ENCODE measurements at regions not wholly inside any gene's neighbourhood (a gene's known extent, or its start where the extent isn't known, plus 50 kb on each side); places are given as distances from the start of the nearest gene placed in this dataset.

DNA sequence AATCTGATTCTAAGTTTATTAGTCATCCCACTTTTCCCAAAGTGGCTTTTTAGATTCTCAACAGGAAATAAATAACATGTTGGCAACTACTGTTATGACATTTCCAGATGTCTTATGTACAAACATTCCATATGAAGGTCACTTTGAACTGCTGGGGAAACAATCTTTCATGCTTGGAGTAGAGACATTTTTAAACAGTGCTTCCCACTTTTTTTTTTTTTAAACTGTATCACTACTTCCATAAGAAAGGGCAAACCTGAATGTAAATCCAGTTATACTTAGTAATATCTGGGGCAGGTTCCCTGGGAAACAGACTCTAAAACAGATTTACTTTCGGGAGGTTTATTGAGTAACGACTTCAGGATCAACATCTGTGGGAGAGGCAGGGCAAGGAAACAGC lies 473.8 kb downstream of the TAFA4 start:
- DNase-seq, result no peak

DNA sequence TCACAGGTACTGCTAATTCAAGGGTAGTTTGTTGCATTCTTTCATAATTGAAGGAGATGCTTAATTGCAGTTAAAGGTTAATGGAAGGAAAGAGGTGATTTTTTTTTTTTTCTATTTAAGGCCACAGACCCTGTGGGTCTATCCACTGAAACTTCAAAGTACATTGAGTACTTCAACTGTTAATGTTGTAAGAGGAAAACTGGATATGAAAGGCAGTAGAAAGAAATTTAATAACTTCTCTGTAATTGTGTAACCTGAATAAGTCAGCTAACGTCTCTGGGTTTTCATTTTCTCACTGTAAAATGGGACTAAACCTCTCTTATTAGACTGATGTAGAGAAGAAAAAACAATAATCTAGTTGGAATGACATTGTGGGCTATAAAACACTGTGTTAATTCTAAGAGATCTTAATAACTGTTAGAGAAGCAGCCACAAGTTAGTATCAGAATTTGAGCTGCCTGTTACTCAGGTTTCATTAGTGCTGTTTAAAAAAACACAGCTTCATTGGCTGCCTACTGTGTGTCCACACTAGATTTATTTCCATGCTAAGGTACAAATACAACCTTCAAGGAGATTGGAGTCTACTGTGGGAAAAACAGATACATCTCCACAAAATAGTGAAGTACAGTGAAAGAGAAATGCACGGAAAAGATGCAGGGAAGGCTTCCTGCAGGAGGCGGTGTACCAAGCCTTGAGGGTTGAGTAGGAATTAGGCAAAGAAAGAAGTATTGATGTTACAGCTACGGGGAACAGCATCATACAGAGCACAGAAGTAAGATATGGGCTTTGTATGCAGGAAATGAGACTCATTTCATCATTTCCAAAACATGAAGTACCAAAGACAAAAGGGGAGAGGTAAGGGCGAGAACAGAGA lies 483.6 kb downstream of the TAFA4 start:
- DNase-seq, result no peak

GRCh38 chr3:68447885-68448284 lies 484.5 kb downstream of the TAFA4 start:
- no peak for DNase-seq

- DNase-seq, result no peak
Observed at GRCh38 chr3:68441054-68441453, 491.3 kb downstream of the TAFA4 start.

GRCh38 chr3:68436619-68437401 lies 495.5 kb downstream of the TAFA4 start:
- DNase-seq, result no peak

DNA sequence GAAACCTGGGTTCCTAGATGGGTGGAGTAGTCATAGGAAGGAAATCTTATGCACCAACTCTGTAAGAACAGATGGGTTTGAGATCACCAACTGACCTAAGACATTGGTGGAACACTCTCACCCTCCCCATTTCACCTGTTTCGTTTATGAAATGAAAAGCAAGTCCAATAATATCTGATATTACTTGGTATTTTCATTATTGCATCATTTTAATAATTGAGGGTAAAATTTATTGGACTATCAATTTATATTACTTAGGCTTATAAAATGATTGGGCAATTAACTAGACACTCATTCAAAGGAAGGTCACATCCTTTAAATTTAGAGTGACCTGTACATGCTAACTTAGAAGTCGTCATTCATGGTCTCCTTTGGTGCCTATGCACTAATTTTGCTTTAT lies 503.9 kb downstream of the TAFA4 start:
- no peak for DNase-seq

DNA sequence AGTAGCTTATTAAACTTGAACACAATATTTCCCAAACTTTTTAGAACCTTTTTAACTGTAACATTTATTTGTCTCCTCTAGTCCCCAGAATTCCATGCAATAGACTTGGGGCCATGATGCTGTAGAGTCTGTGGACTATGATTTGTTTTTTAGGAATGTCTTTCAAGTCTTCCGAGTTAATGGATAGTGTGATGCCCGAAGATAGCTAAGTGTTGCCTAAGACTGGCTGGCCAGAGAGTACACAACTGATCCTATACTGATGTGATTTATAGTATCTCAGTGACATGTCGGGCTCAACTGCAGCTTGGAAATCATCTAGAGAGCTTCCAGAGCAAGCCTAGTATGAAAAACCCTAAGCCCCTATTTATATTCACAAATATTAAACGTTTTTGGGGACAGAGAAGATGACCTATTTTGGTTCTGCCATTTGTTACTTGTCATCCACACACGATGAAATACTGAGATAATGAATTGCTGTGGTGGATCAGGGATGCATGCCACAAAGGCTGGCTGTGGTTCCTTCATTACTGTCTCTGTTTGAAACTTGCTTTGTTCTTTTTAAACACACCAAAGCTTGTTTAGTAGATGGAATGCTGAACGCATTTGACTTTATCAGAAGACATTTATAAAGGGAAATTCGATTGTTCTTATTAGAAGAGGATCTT lies 507.4 kb downstream of the TAFA4 start:
- DNase-seq, result no peak

- DNase-seq, result no peak
Observed at GRCh38 chr3:68408626-68409025, 523.7 kb downstream of the TAFA4 start.

GRCh38 chr3:68403741-68404140 lies 528.6 kb downstream of the TAFA4 start:
- no peak for DNase-seq

DNA sequence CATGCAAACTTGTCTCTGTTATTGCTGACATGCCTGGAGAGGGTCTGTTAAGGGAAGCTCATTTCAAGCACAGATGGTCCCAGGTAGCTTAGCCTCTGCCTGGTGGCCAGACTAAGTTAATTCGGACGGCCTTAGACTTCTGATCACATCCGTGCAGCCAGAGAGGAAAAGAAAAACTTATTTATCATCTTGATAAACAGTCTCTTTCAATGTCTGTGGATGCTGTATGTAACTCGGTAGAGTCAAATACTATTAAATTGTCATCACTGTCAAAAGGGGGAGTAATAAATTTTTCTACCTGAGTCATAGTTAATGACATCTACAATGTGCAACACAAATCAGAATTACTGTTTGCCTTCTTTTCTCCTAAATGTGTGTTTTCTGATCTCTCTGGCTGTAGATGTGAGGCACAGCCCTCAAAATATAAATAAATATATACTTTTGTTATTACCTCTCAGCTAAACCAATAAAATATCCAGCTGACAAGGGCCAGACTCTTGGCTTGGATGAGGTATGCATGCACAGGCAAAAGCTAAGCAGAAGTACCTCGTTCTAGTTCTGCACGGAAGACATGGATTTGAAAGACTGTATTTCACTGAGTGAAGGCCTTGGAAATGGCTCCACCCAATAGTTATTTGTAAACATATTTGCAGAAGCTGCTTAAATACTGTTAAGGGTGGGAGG lies 530.0 kb downstream of the TAFA4 start:
- no peak for DNase-seq

DNA sequence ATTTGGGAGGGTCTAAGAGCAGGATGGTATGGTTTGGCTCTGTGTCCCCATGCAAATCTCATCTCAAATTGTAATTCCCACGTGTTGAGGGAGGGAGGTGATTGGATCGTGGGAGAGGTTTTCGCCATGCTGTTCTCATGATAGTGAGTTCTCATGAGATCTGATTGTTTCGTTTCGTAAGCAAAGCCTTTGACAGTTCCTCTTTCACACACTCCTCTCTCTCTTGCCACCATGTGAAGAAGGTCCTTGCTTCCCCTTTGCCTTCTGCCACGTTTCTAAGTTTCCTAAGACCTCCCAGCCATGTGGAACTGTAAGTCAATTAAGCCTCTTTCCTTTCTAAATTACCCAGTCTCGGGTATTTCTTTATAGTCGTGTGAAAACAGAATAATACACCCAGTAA lies 553.7 kb downstream of the TAFA4 start:
- DNase-seq, result no peak

- no peak for DNase-seq
Observed at GRCh38 chr3:68373727-68374126, 558.6 kb downstream of the TAFA4 start.

- no peak for DNase-seq
Observed at GRCh38 chr3:68363796-68364195, 568.6 kb downstream of the TAFA4 start.

- no peak for DNase-seq
Observed at GRCh38 chr3:68360492-68360891, 571.9 kb downstream of the TAFA4 start.

DNA sequence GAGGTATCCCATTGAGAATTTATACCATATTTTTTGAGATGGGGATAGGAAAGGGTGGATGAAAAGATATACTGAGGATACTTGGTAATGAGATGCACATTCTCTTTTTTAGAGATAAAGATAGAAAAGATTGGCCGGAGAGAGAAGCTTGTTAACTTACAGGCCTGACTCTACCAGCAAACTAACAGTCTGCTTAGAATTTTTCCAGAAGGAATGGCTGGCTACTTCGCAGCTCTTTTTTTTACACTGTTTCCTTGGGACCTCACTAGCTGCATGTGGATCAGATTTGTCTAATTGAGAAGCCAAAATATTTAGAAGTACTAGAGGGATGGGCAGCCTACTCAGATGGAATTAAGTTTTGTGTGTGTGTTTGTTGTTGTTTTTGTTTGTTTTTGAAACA lies 586.6 kb downstream of the TAFA4 start:
- no peak for DNase-seq

GRCh38 chr3:68342426-68342825 lies 589.9 kb downstream of the TAFA4 start:
- DNase-seq, result no peak

DNA sequence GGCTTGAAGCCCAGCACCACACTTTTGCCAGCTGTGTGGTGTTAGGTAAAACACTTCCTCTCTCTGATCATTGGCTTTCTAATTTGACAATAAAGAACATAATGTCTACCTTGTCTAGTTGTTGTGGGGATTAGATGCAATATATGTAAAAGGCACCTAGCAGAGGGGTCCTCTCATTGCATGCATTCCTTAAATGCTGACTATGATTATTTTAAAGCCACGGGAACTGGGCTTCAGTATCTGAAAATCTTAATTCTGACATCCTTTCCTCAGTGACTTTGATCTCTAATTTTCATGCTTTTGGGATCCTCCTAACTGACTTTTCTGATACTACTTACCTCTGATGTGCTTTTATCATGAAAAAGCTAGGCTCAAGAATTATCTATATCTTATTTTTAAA lies 596.3 kb downstream of the TAFA4 start:
- DNase-seq, result no peak

GRCh38 chr3:68334367-68334986 lies 597.9 kb downstream of the TAFA4 start:
- DNase-seq, result no peak

GRCh38 chr3:68328049-68328448 lies 604.3 kb downstream of the TAFA4 start:
- no peak for DNase-seq

DNA sequence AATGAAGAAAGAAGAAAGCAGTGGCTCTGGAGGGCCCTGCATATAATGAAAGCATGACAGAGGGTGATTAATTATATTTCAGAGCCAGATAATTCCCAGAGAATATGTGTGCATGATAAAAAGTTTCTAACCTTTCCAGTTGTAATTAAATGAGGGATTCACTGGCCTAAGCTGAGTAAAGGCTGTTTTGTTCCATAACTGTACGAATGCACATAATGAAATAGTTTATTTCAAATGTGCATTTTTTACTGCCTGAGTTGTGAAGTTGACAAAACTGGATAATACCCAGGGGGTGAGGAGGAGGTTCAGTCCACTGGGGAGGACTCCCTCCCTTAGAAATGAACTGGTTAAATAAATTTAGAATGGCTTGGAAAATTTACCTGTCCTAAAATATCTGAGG lies 616.4 kb downstream of the TAFA4 start:
- DNase-seq, result no peak

DNA sequence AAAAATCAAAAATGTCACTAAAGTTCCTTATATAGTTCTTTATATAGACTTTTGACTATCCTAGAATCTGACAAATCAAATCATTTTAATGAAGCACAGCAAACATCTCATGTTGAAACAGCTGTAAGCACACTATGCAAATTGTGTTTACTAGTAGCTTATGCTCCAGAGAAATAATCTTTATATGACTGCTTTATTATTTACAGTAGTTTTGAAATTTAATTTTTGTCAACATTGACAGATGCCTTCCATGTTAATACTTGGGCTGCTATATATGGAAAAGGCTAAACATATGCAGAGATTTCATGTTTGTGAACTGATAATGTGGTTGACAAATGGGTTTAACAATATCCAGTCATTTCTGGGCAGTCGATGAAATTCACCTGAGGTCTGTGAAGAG lies 616.8 kb downstream of the TAFA4 start:
- DNase-seq, result no peak

GRCh38 chr3:68306571-68306970 lies 625.8 kb downstream of the TAFA4 start:
- peak; percentile 1 for DNase-seq

GRCh38 chr3:68295457-68295856 lies 636.9 kb downstream of the TAFA4 start:
- no peak for DNase-seq

All from midbrain (tissue), 1 donor.